WTC11 (cell line): ENCODE measurements at regions not wholly inside any gene's neighbourhood (a gene's known extent, or its start where the extent isn't known, plus 50 kb on each side); places are given as distances from the start of the nearest gene placed in this dataset.
A peak's percentile ranks its signal among the peaks of the same experiment; 100 is the strongest.

Experiments
- ATAC-seq: fragments of 200-7000 bp; cut with Tn5 transposase; 2 replicates; pipeline ENCODE4 v1.10.0; 2021; ENCODE audit warnings: mild to moderate bottlenecking, moderate library complexity
- CTCF ChIA-PET: fragments of 300-600 bp; sonication (Branson Sonifier 250); formaldehyde crosslinking; loops from one replicate; lab custom pipeline; 2021; ENCODE audit warnings: antibody characterized with exemption; lab: Charles Lee
- POLR2A ChIA-PET: fragments of 350-600 bp; sonication (Branson Sonifier 250); formaldehyde crosslinking; loops from one replicate; lab custom pipeline; 2021; ENCODE audit warnings: antibody characterized with exemption; lab: Charles Lee
- DNase-seq: peaks from one replicate; pipeline ENCODE4 v3.0.0; 2021; ENCODE audit warnings: low spot score
- H3K27ac Mint-ChIP-seq: 2 replicates; pipeline ENCODE4 v1.8.0; 2021; ENCODE audit warnings: mixed read lengths
- H3K27me3 Mint-ChIP-seq: 2 replicates; pipeline ENCODE4 v1.8.0; 2021; ENCODE audit warnings: low read depth, mild to moderate bottlenecking, moderate library complexity, mixed read lengths
- H3K36me3 Mint-ChIP-seq: 2 replicates; pipeline ENCODE4 v1.8.0; 2021; ENCODE audit warnings: mixed read lengths
- H3K4me1 Mint-ChIP-seq: 2 replicates; pipeline ENCODE4 v1.8.0; 2022; ENCODE audit warnings: mixed read lengths
- H3K4me3 Mint-ChIP-seq: 2 replicates; pipeline ENCODE4 v1.8.0; 2021; ENCODE audit warnings: mild to moderate bottlenecking, moderate library complexity, mixed read lengths
- H3K9me3 Mint-ChIP-seq: 2 replicates; pipeline ENCODE4 v1.8.0; 2021; ENCODE audit warnings: mixed read lengths
- ATF1 ChIP-seq: sonication (generic); formaldehyde crosslinking; IDR thresholded peaks from 2 replicates; pipeline ENCODE4 v1.8.1; 2023; ENCODE audit warnings: mild to moderate bottlenecking, moderate library complexity, missing genetic modification reagents
- ELF4 ChIP-seq: sonication (generic); formaldehyde crosslinking; IDR thresholded peaks from 2 replicates; pipeline ENCODE4 v1.8.1; 2022; ENCODE audit warnings: low read depth, mild to moderate bottlenecking, moderate library complexity, missing genetic modification reagents
- JAZF1 ChIP-seq: fragments of 250-450 bp; sonication (Bioruptor Pico); IDR thresholded peaks from 2 replicates; pipeline ENCODE4 v1.9.0; 2021; ENCODE audit warnings: moderate library complexity, mild to moderate bottlenecking, inconsistent platforms
- KAT7 ChIP-seq: sonication (generic); formaldehyde crosslinking; IDR thresholded peaks from 2 replicates; pipeline ENCODE4 v1.8.1; 2023; ENCODE audit warnings: missing genetic modification reagents, mild to moderate bottlenecking, borderline replicate concordance
- NFE2L1 ChIP-seq: sonication (generic); formaldehyde crosslinking; IDR thresholded peaks from 2 replicates; pipeline ENCODE4 v1.8.1; 2023; ENCODE audit warnings: missing genetic modification reagents
- PREB ChIP-seq: sonication (generic); formaldehyde crosslinking; IDR thresholded peaks from 2 replicates; pipeline ENCODE4 v1.8.1; 2022; ENCODE audit warnings: mild to moderate bottlenecking, missing genetic modification reagents, moderate library complexity, borderline replicate concordance
- SOX15 ChIP-seq: fragments of 250-450 bp; sonication (Bioruptor Pico); IDR thresholded peaks from 2 replicates; pipeline ENCODE4 v1.9.0; 2021; ENCODE audit warnings: mild to moderate bottlenecking
- TEAD4 ChIP-seq: sonication (generic); formaldehyde crosslinking; IDR thresholded peaks from 2 replicates; pipeline ENCODE4 v1.8.0; 2022; ENCODE audit warnings: mild to moderate bottlenecking, missing genetic modification reagents
- ZMAT4 ChIP-seq: fragments of 250-450 bp; sonication (Bioruptor Pico); IDR thresholded peaks from 2 replicates; pipeline ENCODE4 v1.9.0; 2021; ENCODE audit warnings: mild to moderate bottlenecking
- ZNF138 ChIP-seq: sonication (generic); formaldehyde crosslinking; conservative IDR thresholded peaks from 2 replicates; pipeline ENCODE4 v1.8.1; 2022; ENCODE audit warnings: mild to moderate bottlenecking, moderate library complexity, missing genetic modification reagents
- ZNF219 ChIP-seq: sonication (generic); formaldehyde crosslinking; IDR thresholded peaks from 2 replicates; pipeline ENCODE4 v1.8.0; 2023; ENCODE audit warnings: missing genetic modification reagents, mild to moderate bottlenecking, borderline replicate concordance
- TF ChIP-seq, protein P1 (sequence below): fragments of 250-450 bp; sonication (Bioruptor Pico); IDR thresholded peaks from 2 replicates; pipeline ENCODE4 v1.9.0; 2021; ENCODE audit warnings: mild to moderate bottlenecking
- TF ChIP-seq, protein P2 (sequence below): sonication (generic); formaldehyde crosslinking; IDR thresholded peaks from 2 replicates; pipeline ENCODE4 v1.8.0; 2022; ENCODE audit warnings: mild to moderate bottlenecking, missing genetic modification reagents
- TF ChIP-seq, protein P3 (sequence below): sonication (generic); formaldehyde crosslinking; IDR thresholded peaks from 2 replicates; pipeline ENCODE4 v1.8.1; 2022; ENCODE audit warnings: low read depth, mild to moderate bottlenecking, moderate library complexity, missing genetic modification reagents, borderline replicate concordance
- TF ChIP-seq, protein P4 (sequence below): sonication (generic); formaldehyde crosslinking; IDR thresholded peaks from 2 replicates; pipeline ENCODE4 v1.8.1; 2022; ENCODE audit warnings: missing genetic modification reagents, borderline replicate concordance

- no peak for TF ChIP-seq PREB (CRISPR knock-in tag)
- no peak for TF ChIP-seq KAT7 (CRISPR knock-in tag)
- no peak for TF ChIP-seq TEAD4 (CRISPR knock-in tag)
- TF ChIP-seq, protein P1, sequence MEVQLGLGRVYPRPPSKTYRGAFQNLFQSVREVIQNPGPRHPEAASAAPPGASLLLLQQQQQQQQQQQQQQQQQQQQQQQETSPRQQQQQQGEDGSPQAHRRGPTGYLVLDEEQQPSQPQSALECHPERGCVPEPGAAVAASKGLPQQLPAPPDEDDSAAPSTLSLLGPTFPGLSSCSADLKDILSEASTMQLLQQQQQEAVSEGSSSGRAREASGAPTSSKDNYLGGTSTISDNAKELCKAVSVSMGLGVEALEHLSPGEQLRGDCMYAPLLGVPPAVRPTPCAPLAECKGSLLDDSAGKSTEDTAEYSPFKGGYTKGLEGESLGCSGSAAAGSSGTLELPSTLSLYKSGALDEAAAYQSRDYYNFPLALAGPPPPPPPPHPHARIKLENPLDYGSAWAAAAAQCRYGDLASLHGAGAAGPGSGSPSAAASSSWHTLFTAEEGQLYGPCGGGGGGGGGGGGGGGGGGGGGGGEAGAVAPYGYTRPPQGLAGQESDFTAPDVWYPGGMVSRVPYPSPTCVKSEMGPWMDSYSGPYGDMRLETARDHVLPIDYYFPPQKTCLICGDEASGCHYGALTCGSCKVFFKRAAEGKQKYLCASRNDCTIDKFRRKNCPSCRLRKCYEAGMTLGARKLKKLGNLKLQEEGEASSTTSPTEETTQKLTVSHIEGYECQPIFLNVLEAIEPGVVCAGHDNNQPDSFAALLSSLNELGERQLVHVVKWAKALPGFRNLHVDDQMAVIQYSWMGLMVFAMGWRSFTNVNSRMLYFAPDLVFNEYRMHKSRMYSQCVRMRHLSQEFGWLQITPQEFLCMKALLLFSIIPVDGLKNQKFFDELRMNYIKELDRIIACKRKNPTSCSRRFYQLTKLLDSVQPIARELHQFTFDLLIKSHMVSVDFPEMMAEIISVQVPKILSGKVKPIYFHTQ (CRISPR knock-in tag) = no peak
- no peak for TF ChIP-seq ATF1
- no peak for TF ChIP-seq ZNF138 (CRISPR knock-in tag)
- no peak for TF ChIP-seq ZMAT4
- TF ChIP-seq NFE2L1 (CRISPR knock-in tag) = no peak
- no peak for TF ChIP-seq ELF4
Measured at GRCh38 chr1:29581256-29581655, 344.9 kb downstream of the PTPRU start (continued).

GRCh38 chr1:29579821-29580425 is 343.6 kb downstream of the PTPRU start:
- Mint-ChIP-seq H3K9me3 (no peaks in the 10 kb centered on the region), H3K4me1 (peaks cover 19% of the 10 kb centered on the region), H3K27me3 (no peaks in the 10 kb centered on the region), H3K36me3 (no peaks in the 10 kb centered on the region), H3K4me3 (no peak overlapping the region), H3K27ac (no peak overlapping the region)
- TF ChIP-seq SOX15 (CRISPR knock-in tag) = no peak
- TF ChIP-seq, protein P2, sequence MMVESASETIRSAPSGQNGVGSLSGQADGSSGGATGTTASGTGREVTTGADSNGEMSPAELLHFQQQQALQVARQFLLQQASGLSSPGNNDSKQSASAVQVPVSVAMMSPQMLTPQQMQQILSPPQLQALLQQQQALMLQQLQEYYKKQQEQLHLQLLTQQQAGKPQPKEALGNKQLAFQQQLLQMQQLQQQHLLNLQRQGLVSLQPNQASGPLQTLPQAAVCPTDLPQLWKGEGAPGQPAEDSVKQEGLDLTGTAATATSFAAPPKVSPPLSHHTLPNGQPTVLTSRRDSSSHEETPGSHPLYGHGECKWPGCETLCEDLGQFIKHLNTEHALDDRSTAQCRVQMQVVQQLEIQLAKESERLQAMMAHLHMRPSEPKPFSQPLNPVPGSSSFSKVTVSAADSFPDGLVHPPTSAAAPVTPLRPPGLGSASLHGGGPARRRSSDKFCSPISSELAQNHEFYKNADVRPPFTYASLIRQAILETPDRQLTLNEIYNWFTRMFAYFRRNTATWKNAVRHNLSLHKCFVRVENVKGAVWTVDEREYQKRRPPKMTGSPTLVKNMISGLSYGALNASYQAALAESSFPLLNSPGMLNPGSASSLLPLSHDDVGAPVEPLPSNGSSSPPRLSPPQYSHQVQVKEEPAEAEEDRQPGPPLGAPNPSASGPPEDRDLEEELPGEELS (CRISPR knock-in tag) = no peak
- no peak for TF ChIP-seq ZNF219 (CRISPR knock-in tag)
- TF ChIP-seq, protein P3, sequence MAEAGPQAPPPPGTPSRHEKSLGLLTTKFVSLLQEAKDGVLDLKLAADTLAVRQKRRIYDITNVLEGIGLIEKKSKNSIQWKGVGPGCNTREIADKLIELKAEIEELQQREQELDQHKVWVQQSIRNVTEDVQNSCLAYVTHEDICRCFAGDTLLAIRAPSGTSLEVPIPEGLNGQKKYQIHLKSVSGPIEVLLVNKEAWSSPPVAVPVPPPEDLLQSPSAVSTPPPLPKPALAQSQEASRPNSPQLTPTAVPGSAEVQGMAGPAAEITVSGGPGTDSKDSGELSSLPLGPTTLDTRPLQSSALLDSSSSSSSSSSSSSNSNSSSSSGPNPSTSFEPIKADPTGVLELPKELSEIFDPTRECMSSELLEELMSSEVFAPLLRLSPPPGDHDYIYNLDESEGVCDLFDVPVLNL (CRISPR knock-in tag) = no peak
- POLR2A ChIA-PET = no interaction called here
- CTCF ChIA-PET = no interaction called here
- DNase-seq (no peak), ATAC-seq (no peak)

DNA sequence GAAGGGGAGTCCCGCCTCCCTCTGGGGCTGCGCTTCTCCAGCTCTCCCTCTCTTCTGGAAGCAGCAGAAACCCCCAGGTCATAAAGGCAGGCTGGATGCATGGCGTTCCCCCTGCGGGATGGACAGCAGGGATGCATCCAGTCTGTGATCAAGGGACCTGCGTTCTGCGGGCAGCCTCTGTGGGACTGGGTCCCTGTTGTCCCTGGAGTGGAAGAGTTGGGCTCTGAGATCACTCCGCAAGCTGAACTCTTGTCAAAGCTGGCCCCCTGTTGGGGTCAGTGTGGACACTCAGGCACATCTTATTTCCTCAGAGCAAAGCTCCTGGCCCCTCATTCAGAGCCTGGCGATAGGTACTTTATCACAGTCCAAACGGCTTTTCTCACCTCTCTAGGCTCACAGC is 341.2 kb downstream of the PTPRU start:
- Mint-ChIP-seq H3K27ac (no peak overlapping the region), H3K4me1 (peaks cover 14% of the 10 kb centered on the region), H3K9me3 (no peaks in the 10 kb centered on the region), H3K27me3 (no peaks in the 10 kb centered on the region), H3K36me3 (no peaks in the 10 kb centered on the region), H3K4me3 (no peak overlapping the region)
- ChIA-PET CTCF (interaction anchor here (1.1 to 1.3 kb wide), 2 partner anchors 79 to 161 kb away, joined by 3 read pairs; no protein-coding TSS in a partner anchor), POLR2A (no interaction called here)
- no peak for TF ChIP-seq TEAD4 (CRISPR knock-in tag)
- no peak for TF ChIP-seq KAT7 (CRISPR knock-in tag)
- no peak for TF ChIP-seq JAZF1 (CRISPR knock-in tag)
- TF ChIP-seq PREB (CRISPR knock-in tag) = no peak
- TF ChIP-seq, protein P3 (CRISPR knock-in tag) = no peak
- TF ChIP-seq, protein P4, sequence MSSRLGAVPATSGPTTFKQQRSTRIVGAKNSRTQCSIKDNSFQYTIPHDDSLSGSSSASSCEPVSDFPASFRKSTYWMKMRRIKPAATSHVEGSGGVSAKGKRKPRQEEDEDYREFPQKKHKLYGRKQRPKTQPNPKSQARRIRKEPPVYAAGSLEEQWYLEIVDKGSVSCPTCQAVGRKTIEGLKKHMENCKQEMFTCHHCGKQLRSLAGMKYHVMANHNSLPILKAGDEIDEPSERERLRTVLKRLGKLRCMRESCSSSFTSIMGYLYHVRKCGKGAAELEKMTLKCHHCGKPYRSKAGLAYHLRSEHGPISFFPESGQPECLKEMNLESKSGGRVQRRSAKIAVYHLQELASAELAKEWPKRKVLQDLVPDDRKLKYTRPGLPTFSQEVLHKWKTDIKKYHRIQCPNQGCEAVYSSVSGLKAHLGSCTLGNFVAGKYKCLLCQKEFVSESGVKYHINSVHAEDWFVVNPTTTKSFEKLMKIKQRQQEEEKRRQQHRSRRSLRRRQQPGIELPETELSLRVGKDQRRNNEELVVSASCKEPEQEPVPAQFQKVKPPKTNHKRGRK (CRISPR knock-in tag) = no peak
- DNase-seq (peak; percentile 21), ATAC-seq (peak; percentile 51)
